Natural killer cell (primary cell): ENCODE measurements at regions not wholly inside any gene's neighbourhood (a gene's known extent, or its start where the extent isn't known, plus 50 kb on each side); places are given as distances from the start of the nearest gene placed in this dataset.

Source experiments
- ATAC-seq, 3 donors: fragments of 150-1000 bp in 2 of 3; fragments of 200-7000 bp in 1 of 3; cut with Tn5 transposase; 1 replicate in 1 of 3; 2 replicates in 2 of 3; pipeline ENCODE4 v1.10.0; 2021; ENCODE audit warnings: mild to moderate bottlenecking in 2 of 3, moderate library complexity in 2 of 3
- DNase-seq, 2 donors: peaks; one replicate each; pipeline versions ENCODE4 v3.0.0 to v3.0.0-alpha.2; 2013 to 2021; ENCODE audit warnings: mixed read lengths in 1 of 2
- H3K27ac ChIP-seq: one replicate; pipeline ENCODE4 v1.5.1; 2013; ENCODE audit warnings: mild to moderate bottlenecking, low read length
- H3K27me3 ChIP-seq: one replicate; pipeline ENCODE4 v1.6.1; 2013; ENCODE audit warnings: low read length; ENCODE audit not compliant: control insufficient read depth, insufficient read depth
- H3K36me3 ChIP-seq: one replicate; pipeline ENCODE4 v1.6.1; 2013; ENCODE audit warnings: low read length; ENCODE audit not compliant: control insufficient read depth, insufficient read depth
- H3K4me1 ChIP-seq: one replicate; pipeline ENCODE4 v1.6.1; 2013; ENCODE audit warnings: low read length; ENCODE audit not compliant: control insufficient read depth, insufficient read depth
- H3K4me3 ChIP-seq: one replicate; pipeline ENCODE4 v1.5.1; 2013; ENCODE audit warnings: low read length
- H3K9me3 ChIP-seq: one replicate; pipeline ENCODE4 v1.6.1; 2013; ENCODE audit warnings: low read length; ENCODE audit not compliant: control insufficient read depth, insufficient read depth
- H3K27ac Mint-ChIP-seq, 2 donors: one replicate each; pipeline ENCODE4 v1.8.0; 2022; ENCODE audit warnings: mild to moderate bottlenecking in 2 of 2, mixed read lengths in 2 of 2, moderate library complexity in 1 of 2
- H3K27me3 Mint-ChIP-seq, 2 donors: one replicate each; pipeline ENCODE4 v1.8.0; 2022; ENCODE audit warnings: low read depth in 2 of 2, mixed read lengths in 2 of 2
- H3K36me3 Mint-ChIP-seq: one replicate; pipeline ENCODE4 v1.8.0; 2022; ENCODE audit warnings: mixed read lengths
- H3K4me1 Mint-ChIP-seq, 2 donors: one replicate each; pipeline ENCODE4 v1.8.0; 2022; ENCODE audit warnings: mixed read lengths in 2 of 2
- H3K4me3 Mint-ChIP-seq: one replicate; pipeline ENCODE4 v1.8.0; 2022; ENCODE audit warnings: mild to moderate bottlenecking, moderate library complexity, mixed read lengths
- H3K9me3 Mint-ChIP-seq, 2 donors: one replicate each; pipeline ENCODE4 v1.8.0; 2022; ENCODE audit warnings: mixed read lengths in 2 of 2
- WGBS: methylation state at CpG from one replicate; pipeline ENCODE4 v1.1.7; 2013; ENCODE audit warnings: missing lambda C conversion rate; ENCODE audit not compliant: insufficient coverage; 5-methylcytosine and 5-hydroxymethylcytosine counted together
- intact Hi-C: fragments of 100-400 bp; cut with micrococcal nuclease; formaldehyde crosslinking; loops from one replicate; pipeline ENCODE4 v1.14.2; 2022
- TF ChIP-seq, protein P1 (sequence below): fragments of 200-600 bp; IDR thresholded peaks from one replicate; pipeline ENCODE4 v1.8.0; 2022; ENCODE audit warnings: antibody characterized with exemption

DNA sequence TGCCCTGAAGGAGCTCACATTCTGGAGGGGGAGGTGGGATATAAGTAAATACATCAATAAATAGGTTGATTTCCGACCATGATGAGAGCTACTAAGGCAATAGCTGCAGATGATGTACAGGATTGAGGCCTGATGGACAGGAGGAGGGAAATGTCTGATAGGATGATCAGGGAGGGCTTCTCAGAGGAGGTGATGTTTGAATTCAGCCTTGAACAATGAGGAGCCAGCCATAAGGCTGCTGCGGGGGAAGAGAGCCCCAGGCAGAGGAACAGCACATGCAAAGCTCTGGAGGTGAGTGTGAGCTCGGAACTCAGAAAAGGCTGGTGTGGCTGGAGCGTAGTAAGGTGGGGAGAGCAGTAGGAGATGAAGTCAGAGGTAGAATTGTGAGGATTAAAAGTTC, 411.7 kb downstream of the PTPRU start:
- Histone ChIP-seq H3K4me3 (no peak overlapping the region), H3K9me3 (no peaks in the 10 kb centered on the region), H3K36me3 (no peaks in the 10 kb centered on the region), H3K27me3 (no peaks in the 10 kb centered on the region), H3K27ac (no peak overlapping the region), H3K4me1 (no peaks in the 10 kb centered on the region)
- TF ChIP-seq, protein P1, sequence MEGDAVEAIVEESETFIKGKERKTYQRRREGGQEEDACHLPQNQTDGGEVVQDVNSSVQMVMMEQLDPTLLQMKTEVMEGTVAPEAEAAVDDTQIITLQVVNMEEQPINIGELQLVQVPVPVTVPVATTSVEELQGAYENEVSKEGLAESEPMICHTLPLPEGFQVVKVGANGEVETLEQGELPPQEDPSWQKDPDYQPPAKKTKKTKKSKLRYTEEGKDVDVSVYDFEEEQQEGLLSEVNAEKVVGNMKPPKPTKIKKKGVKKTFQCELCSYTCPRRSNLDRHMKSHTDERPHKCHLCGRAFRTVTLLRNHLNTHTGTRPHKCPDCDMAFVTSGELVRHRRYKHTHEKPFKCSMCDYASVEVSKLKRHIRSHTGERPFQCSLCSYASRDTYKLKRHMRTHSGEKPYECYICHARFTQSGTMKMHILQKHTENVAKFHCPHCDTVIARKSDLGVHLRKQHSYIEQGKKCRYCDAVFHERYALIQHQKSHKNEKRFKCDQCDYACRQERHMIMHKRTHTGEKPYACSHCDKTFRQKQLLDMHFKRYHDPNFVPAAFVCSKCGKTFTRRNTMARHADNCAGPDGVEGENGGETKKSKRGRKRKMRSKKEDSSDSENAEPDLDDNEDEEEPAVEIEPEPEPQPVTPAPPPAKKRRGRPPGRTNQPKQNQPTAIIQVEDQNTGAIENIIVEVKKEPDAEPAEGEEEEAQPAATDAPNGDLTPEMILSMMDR, result no peak
- peaks cover 10 to 27% of the 10 kb centered on the region in 2 donors for H3K27me3 Mint-ChIP-seq
- H3K4me1 Mint-ChIP-seq, result no peaks in the 10 kb centered on the region
- H3K36me3 Mint-ChIP-seq, result no peaks in the 10 kb centered on the region
- no peak overlapping the region for H3K4me3 Mint-ChIP-seq
- WGBS, result 69% methylated on average over 4 of the region's 4 CpGs
- no peak for DNase-seq
- intact Hi-C loops, result no loop called here
- H3K9me3 Mint-ChIP-seq, result no peaks in the 10 kb centered on the region
- no peak overlapping the region for H3K27ac Mint-ChIP-seq
- no peak for ATAC-seq

DNA sequence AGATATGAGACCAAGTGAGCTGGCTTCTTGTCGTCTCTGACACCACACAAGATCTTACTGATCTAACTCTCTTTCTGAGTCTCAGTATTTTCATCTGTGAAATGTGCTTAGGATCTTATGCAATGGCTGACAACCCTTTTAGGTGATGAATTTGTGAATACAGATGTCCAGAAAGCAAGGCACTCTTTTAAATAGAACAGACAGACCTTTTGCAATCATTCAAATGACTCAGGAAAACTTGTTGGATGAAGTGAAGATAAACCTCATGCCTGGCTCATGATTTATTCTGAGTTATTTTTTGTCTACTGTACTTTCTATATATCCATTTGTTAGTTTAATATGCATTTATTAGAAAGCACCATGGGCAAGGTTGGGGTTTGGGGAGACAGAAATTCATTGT, 411.3 kb downstream of the PTPRU start:
- WGBS, result 82% methylated on average over 1 of the region's 1 CpG
- no peaks in the 10 kb centered on the region for H3K9me3 Mint-ChIP-seq
- TF ChIP-seq, protein P1, result no peak
- no peaks in the 10 kb centered on the region for H3K36me3 Mint-ChIP-seq
- no peak overlapping the region for H3K27ac ChIP-seq
- no peaks in the 10 kb centered on the region for H3K27me3 ChIP-seq
- H3K4me3 ChIP-seq, result no peak overlapping the region
- DNase-seq (no peak), ATAC-seq (no peak)
- no peaks in the 10 kb centered on the region for H3K36me3 ChIP-seq
- no peak overlapping the region for H3K27ac Mint-ChIP-seq
- no peaks in the 10 kb centered on the region for H3K4me1 Mint-ChIP-seq
- intact Hi-C loops, result no loop called here
- H3K4me1 ChIP-seq, result no peaks in the 10 kb centered on the region
- peaks cover 10 to 27% of the 10 kb centered on the region in 2 donors for H3K27me3 Mint-ChIP-seq
- H3K4me3 Mint-ChIP-seq, result no peak overlapping the region
- no peaks in the 10 kb centered on the region for H3K9me3 ChIP-seq

DNA sequence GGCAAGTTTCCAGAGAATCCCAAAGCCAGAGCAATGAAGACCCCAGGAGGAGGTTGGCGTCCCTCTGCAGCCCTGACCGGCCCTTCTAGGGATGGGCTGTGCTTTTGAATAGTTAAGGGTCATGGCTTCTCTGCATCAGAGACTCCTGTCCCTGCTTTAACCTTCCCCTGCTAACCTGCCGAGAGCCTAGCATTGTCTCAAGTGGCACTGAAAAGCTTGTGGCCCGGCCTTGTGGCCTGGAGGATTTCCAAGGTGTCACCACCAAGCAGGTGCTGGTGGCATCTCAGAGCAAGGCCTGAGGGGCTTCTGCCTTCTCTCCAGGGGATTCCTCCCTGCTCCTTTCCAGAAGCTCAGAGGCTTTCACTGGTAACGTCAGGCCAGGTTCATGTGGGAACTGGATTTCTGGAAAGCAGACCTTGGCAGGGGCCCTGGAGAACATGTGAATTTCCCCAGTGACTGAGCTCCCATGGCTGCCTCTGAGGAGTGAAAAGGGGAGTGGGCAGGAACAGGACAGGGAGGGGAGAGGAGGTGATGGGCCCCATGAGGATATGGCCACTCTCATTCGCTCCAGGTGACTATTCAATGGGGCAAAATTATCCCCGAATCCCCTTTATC, 409.9 kb downstream of the PTPRU start:
- no peak for DNase-seq
- H3K36me3 ChIP-seq, result no peaks in the 10 kb centered on the region
- H3K9me3 ChIP-seq, result no peaks in the 10 kb centered on the region
- Mint-ChIP-seq H3K4me3 (no peak overlapping the region), H3K9me3 (no peaks in the 10 kb centered on the region), H3K27me3 (peaks cover 9 to 22% of the 10 kb centered on the region in 2 donors), H3K27ac (no peak overlapping the region), H3K4me1 (no peaks in the 10 kb centered on the region), H3K36me3 (no peaks in the 10 kb centered on the region)
- WGBS, result 91% methylated on average over 6 of the region's 7 CpGs
- no peak overlapping the region for H3K4me3 ChIP-seq
- TF ChIP-seq, protein P1, result no peak
- H3K4me1 ChIP-seq, result no peaks in the 10 kb centered on the region
- intact Hi-C loops, result no loop called here
- H3K27me3 ChIP-seq, result no peaks in the 10 kb centered on the region
- H3K27ac ChIP-seq, result no peak overlapping the region
- no peak for ATAC-seq

DNA sequence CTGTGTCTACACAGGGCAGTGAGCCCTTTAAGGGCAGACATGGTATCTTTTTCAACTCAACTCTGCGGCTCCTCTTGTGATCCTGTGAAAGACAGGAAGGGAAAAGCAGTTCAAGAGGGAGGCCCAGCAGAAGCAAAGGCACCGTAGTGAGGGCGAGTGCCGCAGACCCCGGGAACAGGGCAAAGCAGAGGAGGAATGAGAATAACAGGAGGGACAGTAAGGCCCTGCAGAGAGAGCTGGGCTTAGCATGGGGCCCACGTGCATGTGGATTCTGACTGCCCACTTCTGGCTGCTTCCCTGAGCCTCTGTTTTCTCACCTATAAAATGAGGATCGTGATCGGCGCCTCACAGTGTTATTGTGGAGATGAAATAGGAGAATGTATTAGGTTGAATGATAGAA, 409.3 kb downstream of the PTPRU start:
- no peak overlapping the region for H3K4me3 Mint-ChIP-seq
- WGBS, result 62% methylated on average over 9 of the region's 9 CpGs
- no peak for DNase-seq

More for the DNA sequence above, 409.3 kb downstream of the PTPRU start:
- intact Hi-C loops, result no loop called here
- H3K36me3 ChIP-seq, result no peaks in the 10 kb centered on the region
- H3K9me3 ChIP-seq, result no peaks in the 10 kb centered on the region
- H3K27ac Mint-ChIP-seq, result no peak overlapping the region
- no peaks in the 10 kb centered on the region for H3K4me1 Mint-ChIP-seq
- no peaks in the 10 kb centered on the region for H3K9me3 Mint-ChIP-seq
- H3K27ac ChIP-seq, result no peak overlapping the region
- no peak overlapping the region for H3K4me3 ChIP-seq
- ATAC-seq, result no peak
- H3K27me3 Mint-ChIP-seq, result peaks cover 7 to 22% of the 10 kb centered on the region in 2 donors
- H3K27me3 ChIP-seq, result no peaks in the 10 kb centered on the region
- no peaks in the 10 kb centered on the region for H3K36me3 Mint-ChIP-seq
- TF ChIP-seq, protein P1, result no peak
- H3K4me1 ChIP-seq, result no peaks in the 10 kb centered on the region
